Small intestine (tissue), 7 donors: ENCODE measurements at regions not wholly inside any gene's neighbourhood (a gene's known extent, or its start where the extent isn't known, plus 50 kb on each side); places are given as distances from the start of the nearest gene placed in this dataset.
A peak's percentile ranks its signal among the peaks of the same experiment; 100 is the strongest.
"Not testable (repeated sequence)": the region's sequence is repeated elsewhere in the genome, so short reads cannot be mapped to it uniquely, and the experiment has no call there.

Source experiments
- DNase-seq, 2 donors: peaks; one replicate each; pipeline versions ENCODE4 v3.0.0 to v3.0.0-alpha.2; 2013
- FAIRE-seq: peaks from 2 replicates; lab custom pipeline; 2012; peaks lifted over from hg19 to GRCh38; lab: Jason Lieb, UNC
- H3K27ac ChIP-seq, 3 donors: one replicate each; pipeline ENCODE4 v1.5.1; 2013; ENCODE audit warnings: low read length in 2 of 3, mild to moderate bottlenecking in 2 of 3, control low read depth in 1 of 3, inconsistent platforms in 1 of 3, low read depth in 1 of 3, moderate library complexity in 1 of 3
- H3K27me3 ChIP-seq, 3 donors: one replicate each; pipeline ENCODE4 v1.6.1; 2013; ENCODE audit warnings: low read length in 3 of 3, inconsistent platforms in 1 of 3; ENCODE audit not compliant: control insufficient read depth in 3 of 3, insufficient read depth in 3 of 3
- H3K36me3 ChIP-seq, 3 donors: one replicate each; pipeline ENCODE4 v1.6.1; 2013; ENCODE audit warnings: low read length in 3 of 3, inconsistent platforms in 1 of 3, low read depth in 1 of 3, mild to moderate bottlenecking in 1 of 3, moderate library complexity in 1 of 3; ENCODE audit not compliant: control insufficient read depth in 3 of 3, insufficient read depth in 2 of 3
- H3K4me1 ChIP-seq, 3 donors: one replicate each; pipeline ENCODE4 v1.6.1; 2013; ENCODE audit warnings: low read length in 2 of 3, inconsistent platforms in 1 of 3, low read depth in 1 of 3, mild to moderate bottlenecking in 1 of 3, moderate library complexity in 1 of 3; ENCODE audit not compliant: control insufficient read depth in 3 of 3, insufficient read depth in 2 of 3
- H3K4me3 ChIP-seq, 3 donors: one replicate each; pipeline ENCODE4 v1.5.1; 2013; ENCODE audit warnings: low read length in 3 of 3, control low read depth in 1 of 3, inconsistent platforms in 1 of 3, low read depth in 1 of 3, mild to moderate bottlenecking in 1 of 3, moderate library complexity in 1 of 3
- H3K9me3 ChIP-seq, 2 donors: one replicate each; pipeline ENCODE4 v1.6.1; 2013; ENCODE audit warnings: low read depth in 1 of 2, low read length in 1 of 2; ENCODE audit not compliant: control insufficient read depth in 2 of 2, insufficient read depth in 1 of 2
- WGBS, 3 donors: extraction: QIAGEN DNeasy Blood & Tissue Kit; methylation state at CpG; one replicate each; pipeline ENCODE4 v1.1.7; 2013; 5-methylcytosine and 5-hydroxymethylcytosine counted together
- donor health status: healthy with polysubstance abuse.
- donor health status: control.
- donor health status: control.
- donor health status: Bipolar disorder and iron deficiency.
- donor health status: healthy.

- Histone ChIP-seq H3K27ac (peak overlapping the region in 1 of 3 donors; percentile 48), H3K36me3 (no peaks in the 10 kb centered on the region), H3K4me3 (peak overlapping the region in 2 of 3 donors; percentile 15 to 48), H3K4me1 (no peaks in the 10 kb centered on the region), H3K9me3 (no peaks in the 10 kb centered on the region), H3K27me3 (no peaks in the 10 kb centered on the region)
- FAIRE-seq (no peak), DNase-seq (peak; percentile 69 to 78)
- 1 to 5% methylated on average over 16 to 60 of the region's 60 CpGs; no CpG with 5 or more reads in 1 of the 3 donors for WGBS, 3 donors
Measured at GRCh38 chrY:12421072-12421787, 279.8 kb upstream of the USP9Y start.

GRCh38 chrY:12421788-12422124 lies 279.3 kb upstream of the USP9Y start:
- 24% methylated on average over 15 to 18 of the region's 18 CpGs; no CpG with 5 or more reads in 1 of the 3 donors for WGBS, 3 donors
- no peaks in the 10 kb centered on the region for H3K9me3 ChIP-seq
- no peaks in the 10 kb centered on the region for H3K36me3 ChIP-seq
- no peak for FAIRE-seq
- H3K27me3 ChIP-seq: no peaks in the 10 kb centered on the region
- H3K27ac ChIP-seq: no peak overlapping the region
- no peak for DNase-seq
- peak overlapping the region in 1 of 3 donors; percentile 48 for H3K4me3 ChIP-seq
- no peaks in the 10 kb centered on the region for H3K4me1 ChIP-seq

- Histone ChIP-seq H3K27me3 (no peaks in the 10 kb centered on the region), H3K4me1 (no peaks in the 10 kb centered on the region), H3K27ac (no peak overlapping the region), H3K9me3 (no peaks in the 10 kb centered on the region), H3K36me3 (no peaks in the 10 kb centered on the region), H3K4me3 (no peak overlapping the region)
- no peak for DNase-seq
- 86 to 88% methylated on average over 5 of the region's 5 CpGs; no CpG with 5 or more reads in 1 of the 3 donors for WGBS, 3 donors
- no peak for FAIRE-seq
Measured at GRCh38 chrY:12422536-12422935, 278.5 kb upstream of the USP9Y start.

GRCh38 chrY:12423416-12424252 lies 277.4 kb upstream of the USP9Y start:
- 78 to 90% methylated on average over 5 to 6 of the region's 6 CpGs; no CpG with 5 or more reads in 1 of the 3 donors for WGBS, 3 donors
- H3K27me3 ChIP-seq: no peaks in the 10 kb centered on the region
- H3K4me1 ChIP-seq: no peaks in the 10 kb centered on the region
- DNase-seq: no peak
- no peak overlapping the region for H3K27ac ChIP-seq
- H3K4me3 ChIP-seq: no peak overlapping the region
- no peaks in the 10 kb centered on the region for H3K9me3 ChIP-seq
- no peaks in the 10 kb centered on the region for H3K36me3 ChIP-seq
- FAIRE-seq: no peak

- Histone ChIP-seq H3K27ac (no peak overlapping the region), H3K27me3 (no peaks in the 10 kb centered on the region), H3K36me3 (no peaks in the 10 kb centered on the region), H3K4me1 (no peaks in the 10 kb centered on the region), H3K4me3 (no peak overlapping the region), H3K9me3 (no peaks in the 10 kb centered on the region)
- FAIRE-seq (no peak), DNase-seq (no peak)
- WGBS, 3 donors: 43 to 82% methylated on average over 4 to 6 of the region's 6 CpGs; no CpG with 5 or more reads in 1 of the 3 donors
Measured at GRCh38 chrY:12425506-12425905, 275.5 kb upstream of the USP9Y start.

GRCh38 chrY:12427361-12427760 lies 273.7 kb upstream of the USP9Y start:
- DNase-seq (no peak), FAIRE-seq (no peak)
- Histone ChIP-seq H3K4me1 (no peaks in the 10 kb centered on the region), H3K36me3 (no peaks in the 10 kb centered on the region), H3K4me3 (no peak overlapping the region), H3K27me3 (no peaks in the 10 kb centered on the region), H3K27ac (no peak overlapping the region), H3K9me3 (no peaks in the 10 kb centered on the region)
- 87 to 95% methylated on average over 5 of the region's 5 CpGs; no CpG with 5 or more reads in 1 of the 3 donors for WGBS, 3 donors

GRCh38 chrY:12431546-12431945 lies 269.5 kb upstream of the USP9Y start:
- Histone ChIP-seq H3K36me3 (no peaks in the 10 kb centered on the region), H3K9me3 (no peaks in the 10 kb centered on the region), H3K4me1 (no peaks in the 10 kb centered on the region), H3K27ac (no peak overlapping the region), H3K4me3 (no peak overlapping the region), H3K27me3 (no peaks in the 10 kb centered on the region)
- 40 to 71% (median 45%) methylated on average over 1 to 6 of the region's 6 CpGs for WGBS, 3 donors
- FAIRE-seq (no peak), DNase-seq (no peak)

- WGBS, 3 donors: 82 to 88% methylated on average over 3 to 4 of the region's 6 CpGs; no CpG with 5 or more reads in 1 of the 3 donors
- not testable (repeated sequence) for DNase-seq, H3K4me1 ChIP-seq, H3K4me3 ChIP-seq, H3K27me3 ChIP-seq, FAIRE-seq, H3K36me3 ChIP-seq, H3K27ac ChIP-seq, H3K9me3 ChIP-seq
Measured at GRCh38 chrY:12438823-12439222, 262.2 kb upstream of the USP9Y start.
